ENCODE measurements at regions not wholly inside any gene's neighbourhood (a gene's known extent, or its start where the extent isn't known, plus 50 kb on each side); places are given as distances from the start of the nearest gene placed in this dataset.
"Not testable (repeated sequence)": the region's sequence is repeated elsewhere in the genome, so short reads cannot be mapped to it uniquely, and the experiment has no call there.

DNA sequence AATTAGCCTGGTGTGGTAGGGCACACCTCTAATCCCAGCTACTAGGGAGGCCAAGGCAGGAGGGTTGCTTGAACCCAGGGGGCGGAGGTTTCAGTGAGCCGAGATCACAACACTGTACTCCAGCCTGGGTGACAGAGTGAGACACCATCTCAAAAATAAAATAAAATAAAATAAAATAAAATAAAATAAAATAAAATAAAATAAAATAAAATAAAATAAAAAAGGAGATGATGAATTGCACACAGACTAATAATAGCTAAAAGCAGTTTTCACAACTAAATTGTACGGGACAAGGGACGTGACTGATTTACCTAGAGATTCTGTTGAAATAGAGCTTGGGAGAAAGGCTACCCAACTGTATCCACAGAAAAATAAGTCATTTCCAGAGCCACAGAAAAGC, 1471.3 kb downstream of the CDH11 start:
- no peak overlapping the region for H3K27ac ChIP-seq
- no peaks in the 10 kb centered on the region for H3K36me3 ChIP-seq
- DNase-seq (ENCODE audit: low spot score) (no peak), ATAC-seq (ENCODE audit: insufficient number of reproducible peaks, low FRiP score, low read depth) (no peak)
- no peak overlapping the region for H3K4me3 ChIP-seq
- H3K9me3 ChIP-seq = no peaks in the 10 kb centered on the region
- TF ChIP-seq, protein P1, sequence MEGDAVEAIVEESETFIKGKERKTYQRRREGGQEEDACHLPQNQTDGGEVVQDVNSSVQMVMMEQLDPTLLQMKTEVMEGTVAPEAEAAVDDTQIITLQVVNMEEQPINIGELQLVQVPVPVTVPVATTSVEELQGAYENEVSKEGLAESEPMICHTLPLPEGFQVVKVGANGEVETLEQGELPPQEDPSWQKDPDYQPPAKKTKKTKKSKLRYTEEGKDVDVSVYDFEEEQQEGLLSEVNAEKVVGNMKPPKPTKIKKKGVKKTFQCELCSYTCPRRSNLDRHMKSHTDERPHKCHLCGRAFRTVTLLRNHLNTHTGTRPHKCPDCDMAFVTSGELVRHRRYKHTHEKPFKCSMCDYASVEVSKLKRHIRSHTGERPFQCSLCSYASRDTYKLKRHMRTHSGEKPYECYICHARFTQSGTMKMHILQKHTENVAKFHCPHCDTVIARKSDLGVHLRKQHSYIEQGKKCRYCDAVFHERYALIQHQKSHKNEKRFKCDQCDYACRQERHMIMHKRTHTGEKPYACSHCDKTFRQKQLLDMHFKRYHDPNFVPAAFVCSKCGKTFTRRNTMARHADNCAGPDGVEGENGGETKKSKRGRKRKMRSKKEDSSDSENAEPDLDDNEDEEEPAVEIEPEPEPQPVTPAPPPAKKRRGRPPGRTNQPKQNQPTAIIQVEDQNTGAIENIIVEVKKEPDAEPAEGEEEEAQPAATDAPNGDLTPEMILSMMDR (IDR thresholded peaks at IDR 0.05) = no peak
- no peaks in the 10 kb centered on the region for H3K27me3 ChIP-seq (replicated peaks; ENCODE audit: insufficient read depth)
- H3K4me1 ChIP-seq (ENCODE audit: control insufficient read depth in 1 of 2, low read depth in 2 of 2) = no peaks in the 10 kb centered on the region

DNA sequence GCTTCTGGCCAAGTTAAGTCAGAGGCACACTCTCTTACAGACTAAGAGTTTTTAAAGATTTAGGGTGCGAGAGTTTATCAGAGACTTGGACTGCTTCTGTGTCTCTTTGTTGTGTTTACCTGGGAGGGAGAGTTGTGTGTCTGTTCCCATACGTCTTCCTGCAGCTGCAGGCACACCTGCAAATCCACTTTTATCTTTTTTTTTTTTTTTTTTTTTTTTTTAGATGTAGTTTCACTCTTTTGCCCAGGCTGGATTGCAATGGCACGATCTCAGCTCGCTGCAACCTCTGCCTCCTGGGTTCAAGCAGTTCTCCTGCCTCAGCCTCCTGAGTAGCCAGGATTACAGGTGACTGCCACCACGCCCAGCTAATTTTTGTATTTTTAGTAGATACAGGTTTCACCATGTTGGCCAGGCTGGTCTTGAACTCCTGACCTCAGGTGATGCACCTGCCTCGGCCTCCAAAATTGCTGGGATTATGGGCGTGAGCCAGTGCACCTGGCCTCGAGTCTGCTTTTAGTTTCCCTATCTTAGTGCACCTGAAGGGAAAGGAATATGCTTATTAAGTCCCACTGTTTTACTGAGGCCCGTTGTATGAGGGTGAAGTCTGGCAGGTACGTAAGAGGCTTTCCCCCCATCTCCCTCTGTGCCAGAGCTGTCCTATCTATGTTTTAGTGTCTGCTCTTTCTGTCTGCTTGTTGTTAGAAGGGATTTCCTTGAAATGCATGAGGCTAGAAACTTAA, 1488.0 kb downstream of the CDH11 start:
- not testable (repeated sequence) for H3K27ac ChIP-seq; H3K4me1 ChIP-seq (ENCODE audit: control insufficient read depth in 1 of 2, low read depth in 2 of 2); H3K36me3 ChIP-seq; H3K27me3 ChIP-seq (replicated peaks; ENCODE audit: insufficient read depth); ATAC-seq (ENCODE audit: insufficient number of reproducible peaks, low FRiP score, low read depth); H3K4me3 ChIP-seq; H3K9me3 ChIP-seq; DNase-seq (ENCODE audit: low spot score)

DNA sequence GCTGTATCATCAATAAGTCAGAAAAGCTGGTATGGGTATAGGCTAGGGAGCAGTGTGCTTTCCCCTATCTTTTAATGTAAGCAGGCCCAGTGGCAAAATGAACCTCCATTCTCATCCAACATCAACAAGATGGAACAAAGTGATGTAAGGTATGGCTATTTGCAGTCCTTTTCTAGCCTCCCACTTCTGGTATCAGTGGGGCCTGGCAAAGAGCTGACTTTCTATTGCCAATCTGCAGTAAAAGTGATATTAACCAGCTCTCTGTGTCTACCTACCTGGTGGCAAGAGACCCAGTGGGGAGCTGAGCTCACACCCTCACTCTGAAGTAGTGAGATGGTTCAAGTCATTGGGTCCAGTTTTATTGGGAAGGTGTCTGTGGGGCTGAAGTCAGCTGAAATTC, 1492.6 kb downstream of the CDH11 start:
- no peaks in the 10 kb centered on the region for H3K27me3 ChIP-seq (replicated peaks; ENCODE audit: insufficient read depth)
- no peaks in the 10 kb centered on the region for H3K9me3 ChIP-seq
- H3K36me3 ChIP-seq = no peaks in the 10 kb centered on the region
- no peaks in the 10 kb centered on the region for H3K4me1 ChIP-seq (ENCODE audit: control insufficient read depth in 1 of 2, low read depth in 2 of 2)
- ATAC-seq (ENCODE audit: insufficient number of reproducible peaks, low FRiP score, low read depth) (no peak), DNase-seq (ENCODE audit: low spot score) (no peak)
- no peak overlapping the region for H3K4me3 ChIP-seq
- TF ChIP-seq, protein P1 (IDR thresholded peaks at IDR 0.05) = no peak
- no peak overlapping the region for H3K27ac ChIP-seq

DNA sequence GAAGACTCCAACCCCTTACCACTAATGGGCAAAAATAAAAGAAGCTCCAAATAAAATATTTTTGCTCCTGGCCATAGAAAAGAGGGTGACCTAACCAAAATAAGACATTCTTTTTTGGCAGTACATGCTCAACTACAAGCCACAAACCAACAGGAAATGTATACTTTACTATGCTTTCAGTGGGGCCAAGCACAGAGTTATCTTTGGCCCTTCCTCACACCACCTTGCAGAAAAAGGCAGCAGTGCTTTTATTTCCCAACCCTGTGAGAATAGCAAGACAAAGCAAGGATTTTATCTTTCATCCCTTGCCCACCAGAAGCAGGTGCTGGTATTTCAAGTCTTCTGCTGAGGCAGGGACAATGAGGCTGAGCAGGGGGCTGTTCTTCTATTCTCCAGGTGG, 1493.1 kb downstream of the CDH11 start:
- H3K9me3 ChIP-seq = no peaks in the 10 kb centered on the region
- no peaks in the 10 kb centered on the region for H3K4me1 ChIP-seq (ENCODE audit: control insufficient read depth in 1 of 2, low read depth in 2 of 2)
- TF ChIP-seq, protein P1 (IDR thresholded peaks at IDR 0.05) = no peak
- H3K4me3 ChIP-seq = no peak overlapping the region
- ATAC-seq (ENCODE audit: insufficient number of reproducible peaks, low FRiP score, low read depth) (no peak), DNase-seq (ENCODE audit: low spot score) (no peak)
- no peaks in the 10 kb centered on the region for H3K36me3 ChIP-seq
- no peak overlapping the region for H3K27ac ChIP-seq
- H3K27me3 ChIP-seq (replicated peaks; ENCODE audit: insufficient read depth) = no peaks in the 10 kb centered on the region

DNA sequence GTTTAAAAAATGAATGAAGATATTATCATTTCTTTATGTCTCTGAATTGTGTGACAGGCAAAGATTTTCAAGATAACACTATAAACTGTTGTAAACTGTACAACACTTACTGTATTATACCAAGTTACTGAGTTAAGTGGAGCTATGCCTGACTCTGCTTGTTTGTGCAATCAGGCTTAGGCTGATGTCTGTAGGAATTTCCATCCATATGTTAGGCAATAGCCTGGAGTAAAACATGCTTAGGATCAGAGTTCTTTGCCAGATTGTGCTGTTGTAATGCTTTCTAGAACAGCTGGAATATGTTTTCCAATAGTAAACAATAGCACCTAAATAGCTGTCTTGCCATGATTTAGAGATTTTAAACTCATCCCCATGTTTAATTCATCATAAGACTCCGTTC, 1496.7 kb downstream of the CDH11 start:
- no peaks in the 10 kb centered on the region for H3K4me1 ChIP-seq (ENCODE audit: control insufficient read depth in 1 of 2, low read depth in 2 of 2)
- TF ChIP-seq, protein P1 (IDR thresholded peaks at IDR 0.05) = no peak

DNA sequence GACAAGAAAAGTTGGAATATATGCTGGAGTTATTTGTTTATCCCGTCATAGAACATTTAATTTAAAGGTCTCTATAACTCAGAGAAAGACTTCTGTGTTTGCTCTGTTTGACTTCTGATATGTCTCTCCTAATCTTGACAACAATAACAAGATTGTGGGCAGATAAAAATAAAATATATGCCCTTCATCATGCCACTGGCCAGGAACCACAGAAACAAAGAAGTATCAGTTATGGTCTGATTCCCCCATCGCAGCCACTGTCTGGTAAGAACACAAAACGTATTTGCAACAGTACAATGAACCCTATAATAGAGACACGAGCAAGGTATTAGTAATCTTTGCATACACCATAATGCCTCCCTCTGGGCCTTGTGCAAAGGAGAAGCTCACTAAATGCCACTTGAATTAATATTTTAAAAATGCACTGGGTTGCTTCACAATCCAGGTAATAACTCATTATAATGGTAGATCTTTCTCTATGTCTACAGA, 1498.3 kb downstream of the CDH11 start:
- TF ChIP-seq, protein P1 (IDR thresholded peaks at IDR 0.05) = no peak

More for the DNA sequence above, 1496.7 kb downstream of the CDH11 start:
- Histone ChIP-seq H3K4me3 (no peak overlapping the region), H3K9me3 (no peaks in the 10 kb centered on the region), H3K27me3 (replicated peaks; ENCODE audit: insufficient read depth) (no peaks in the 10 kb centered on the region), H3K36me3 (no peaks in the 10 kb centered on the region), H3K27ac (no peak overlapping the region)
- DNase-seq (ENCODE audit: low spot score) = no peak
- no peak for ATAC-seq (ENCODE audit: insufficient number of reproducible peaks, low FRiP score, low read depth)

More for the DNA sequence above, 1498.3 kb downstream of the CDH11 start:
- no peaks in the 10 kb centered on the region for H3K4me1 ChIP-seq (ENCODE audit: control insufficient read depth in 1 of 2, low read depth in 2 of 2)
- no peak overlapping the region for H3K27ac ChIP-seq
- ATAC-seq (ENCODE audit: insufficient number of reproducible peaks, low FRiP score, low read depth) (no peak), DNase-seq (ENCODE audit: low spot score) (no peak)
- H3K27me3 ChIP-seq (replicated peaks; ENCODE audit: insufficient read depth) = no peaks in the 10 kb centered on the region
- H3K9me3 ChIP-seq = no peaks in the 10 kb centered on the region
- H3K36me3 ChIP-seq = no peaks in the 10 kb centered on the region
- no peak overlapping the region for H3K4me3 ChIP-seq
